ENCODE measurements at regions not wholly inside any gene's neighbourhood (a gene's known extent, or its start where the extent isn't known, plus 50 kb on each side); places are given as distances from the start of the nearest gene placed in this dataset.

DNA sequence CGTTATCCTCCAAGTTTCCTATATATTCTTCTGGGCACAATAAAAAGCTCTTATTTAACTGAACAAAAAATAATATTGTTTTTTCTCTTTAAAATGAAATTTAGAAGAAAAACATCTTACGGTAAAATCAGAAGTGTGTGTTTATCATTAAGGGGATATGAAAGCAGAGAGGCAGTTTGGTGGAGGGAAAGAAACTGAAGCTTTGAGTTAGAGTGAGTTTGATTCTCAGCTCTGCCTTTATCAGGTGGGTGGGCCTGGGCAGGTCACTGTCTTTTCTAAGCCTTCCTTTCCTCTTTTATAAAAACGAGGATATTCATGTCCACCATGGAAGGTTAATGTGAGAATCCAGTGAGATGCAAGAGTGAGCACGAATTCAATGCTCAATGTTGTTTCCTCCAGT is 379.8 kb upstream of the CNR1 start:
- Histone ChIP-seq H3K36me3 (no peaks in the 10 kb centered on the region), H3K9me3 (no peaks in the 10 kb centered on the region), H3K27ac (no peak overlapping the region), H3K27me3 (no peaks in the 10 kb centered on the region), H3K4me3 (no peak overlapping the region), H3K4me1 (ENCODE audit: insufficient read depth) (no peaks in the 10 kb centered on the region)
- 52 to 60% (median 60%) methylated on average over 4 of the region's 4 CpGs for WGBS, 3 donors
- intact Hi-C loops (cut with DNase I), result no loop called here
- DNase-seq, result no peak
- no peak for TF ChIP-seq POLR2A (IDR thresholded peaks at IDR 0.05)
- TF ChIP-seq EP300 (IDR thresholded peaks at IDR 0.05), result no peak
- TF ChIP-seq, protein P1, sequence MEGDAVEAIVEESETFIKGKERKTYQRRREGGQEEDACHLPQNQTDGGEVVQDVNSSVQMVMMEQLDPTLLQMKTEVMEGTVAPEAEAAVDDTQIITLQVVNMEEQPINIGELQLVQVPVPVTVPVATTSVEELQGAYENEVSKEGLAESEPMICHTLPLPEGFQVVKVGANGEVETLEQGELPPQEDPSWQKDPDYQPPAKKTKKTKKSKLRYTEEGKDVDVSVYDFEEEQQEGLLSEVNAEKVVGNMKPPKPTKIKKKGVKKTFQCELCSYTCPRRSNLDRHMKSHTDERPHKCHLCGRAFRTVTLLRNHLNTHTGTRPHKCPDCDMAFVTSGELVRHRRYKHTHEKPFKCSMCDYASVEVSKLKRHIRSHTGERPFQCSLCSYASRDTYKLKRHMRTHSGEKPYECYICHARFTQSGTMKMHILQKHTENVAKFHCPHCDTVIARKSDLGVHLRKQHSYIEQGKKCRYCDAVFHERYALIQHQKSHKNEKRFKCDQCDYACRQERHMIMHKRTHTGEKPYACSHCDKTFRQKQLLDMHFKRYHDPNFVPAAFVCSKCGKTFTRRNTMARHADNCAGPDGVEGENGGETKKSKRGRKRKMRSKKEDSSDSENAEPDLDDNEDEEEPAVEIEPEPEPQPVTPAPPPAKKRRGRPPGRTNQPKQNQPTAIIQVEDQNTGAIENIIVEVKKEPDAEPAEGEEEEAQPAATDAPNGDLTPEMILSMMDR (IDR thresholded peaks at IDR 0.05), result no peak

DNA sequence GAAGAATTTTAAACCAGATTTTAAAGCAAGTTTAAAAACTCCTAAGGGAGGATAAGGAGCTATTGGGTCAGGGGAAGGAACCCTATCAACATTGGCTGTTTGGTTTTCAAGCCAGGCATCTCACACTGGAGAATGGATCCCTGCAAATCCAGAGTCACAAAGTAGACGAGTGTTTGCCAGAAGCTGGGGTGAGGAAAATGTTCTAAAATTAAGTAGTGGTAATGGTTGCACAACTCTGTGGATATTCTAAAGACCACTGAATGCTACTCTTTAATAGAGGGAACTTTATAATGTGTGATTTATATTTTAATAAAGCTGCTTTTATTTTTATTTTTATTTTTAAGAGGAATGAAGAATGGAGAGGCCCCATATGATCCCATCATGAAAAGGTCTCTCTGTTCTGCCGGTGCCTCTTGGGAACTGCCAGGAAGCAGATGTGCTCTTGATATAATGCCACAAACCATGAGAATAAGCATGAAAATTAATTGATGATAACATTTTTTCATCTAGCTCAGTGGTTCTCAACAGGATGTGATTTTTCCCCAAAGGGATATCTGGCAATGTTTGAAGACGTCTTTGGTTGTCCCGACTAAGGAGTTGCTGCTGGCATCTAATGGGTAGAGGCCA is 379.0 kb upstream of the CNR1 start:
- 62 to 73% (median 70%) methylated on average over 4 of the region's 4 CpGs for WGBS, 3 donors
- Histone ChIP-seq H3K4me3 (no peak overlapping the region), H3K4me1 (ENCODE audit: insufficient read depth) (no peaks in the 10 kb centered on the region), H3K9me3 (no peaks in the 10 kb centered on the region), H3K27me3 (no peaks in the 10 kb centered on the region), H3K27ac (no peak overlapping the region), H3K36me3 (no peaks in the 10 kb centered on the region)
- no peak for TF ChIP-seq POLR2A (IDR thresholded peaks at IDR 0.05)
- TF ChIP-seq, protein P1 (IDR thresholded peaks at IDR 0.05), result no peak
- TF ChIP-seq EP300 (IDR thresholded peaks at IDR 0.05), result no peak
- DNase-seq, result no peak
- intact Hi-C loops (cut with DNase I), result no loop called here

DNA sequence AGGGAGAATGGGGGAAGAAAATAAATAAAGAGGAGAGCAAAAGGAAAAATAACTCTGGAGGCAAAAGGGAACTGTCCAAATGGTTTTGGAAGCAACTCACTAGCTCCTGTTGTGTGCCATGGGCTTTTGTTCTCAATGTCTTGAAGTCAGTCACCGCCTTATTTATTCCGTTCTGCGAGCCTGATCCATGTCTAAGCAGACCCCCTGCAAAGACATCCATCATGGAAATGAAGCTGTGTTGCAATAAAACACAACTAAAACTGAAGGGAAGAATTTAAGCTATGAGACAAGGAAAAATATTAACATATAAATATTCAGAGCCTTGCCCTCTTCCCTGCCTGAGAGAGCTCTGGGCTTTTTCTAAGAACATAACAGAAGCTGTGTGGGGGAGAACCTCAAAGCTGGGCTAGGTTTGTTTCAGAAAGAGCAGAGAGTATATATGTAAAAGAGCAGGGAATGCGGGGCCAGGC is 373.2 kb upstream of the CNR1 start:
- intact Hi-C loops (cut with DNase I), result no loop called here
- no peaks in the 10 kb centered on the region for H3K27me3 ChIP-seq
- WGBS, 3 donors, result 37 to 52% (median 44%) methylated on average over 4 of the region's 4 CpGs

DNA sequence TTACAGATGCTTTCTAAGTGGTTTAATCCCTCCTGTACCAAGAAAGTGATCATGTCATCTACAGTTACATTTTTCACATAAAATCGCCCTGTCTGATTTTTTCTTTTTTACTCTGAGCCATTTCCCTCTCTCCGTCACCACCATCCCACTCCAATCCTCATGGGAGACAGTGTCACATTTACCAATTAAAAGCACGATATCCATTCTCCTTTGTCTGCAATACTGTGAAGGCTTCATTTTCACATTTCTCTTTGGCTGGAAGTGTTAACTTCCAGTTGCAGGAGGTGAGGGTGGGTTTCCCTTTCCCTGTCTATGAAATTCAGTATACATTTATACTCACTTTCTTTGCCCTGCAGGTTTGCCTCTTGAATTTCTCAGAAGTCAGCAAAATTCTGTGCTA is 372.7 kb upstream of the CNR1 start:
- 78 to 85% (median 79%) methylated on average over 3 of the region's 3 CpGs for WGBS, 3 donors
- no peaks in the 10 kb centered on the region for H3K36me3 ChIP-seq
- DNase-seq, result no peak
- H3K4me1 ChIP-seq (ENCODE audit: insufficient read depth), result no peaks in the 10 kb centered on the region
- H3K27ac ChIP-seq, result no peak overlapping the region
- no peaks in the 10 kb centered on the region for H3K9me3 ChIP-seq
- H3K4me3 ChIP-seq, result no peak overlapping the region
- TF ChIP-seq EP300 (IDR thresholded peaks at IDR 0.05) (no peak), POLR2A (IDR thresholded peaks at IDR 0.05) (no peak)
- TF ChIP-seq, protein P1 (IDR thresholded peaks at IDR 0.05), result no peak
- H3K27me3 ChIP-seq, result no peaks in the 10 kb centered on the region
- intact Hi-C loops (cut with DNase I), result no loop called here

More for the DNA sequence above, 373.2 kb upstream of the CNR1 start:
- Histone ChIP-seq H3K4me3 (no peak overlapping the region), H3K36me3 (no peaks in the 10 kb centered on the region), H3K27ac (no peak overlapping the region), H3K9me3 (no peaks in the 10 kb centered on the region), H3K4me1 (ENCODE audit: insufficient read depth) (no peaks in the 10 kb centered on the region)
- DNase-seq, result no peak
- TF ChIP-seq, protein P1 (IDR thresholded peaks at IDR 0.05), result no peak
- no peak for TF ChIP-seq EP300 (IDR thresholded peaks at IDR 0.05)

Data from ovary (tissue), 7 donors.